Sigmoid colon (tissue), 6 donors: ENCODE measurements at regions not wholly inside any gene's neighbourhood (a gene's known extent, or its start where the extent isn't known, plus 50 kb on each side); places are given as distances from the start of the nearest gene placed in this dataset.

Experiments used
- DNase-seq: peaks from one replicate; pipeline ENCODE4 v3.0.0-alpha.2; 2019
- H3K27ac ChIP-seq, 4 donors: fragments of 200-600 bp; sonication (generic); one replicate each; pipeline ENCODE4 v1.5.1; 2016 to 2019; ENCODE audit warnings: mild to moderate bottlenecking in 1 of 4
- H3K27me3 ChIP-seq, 3 donors: fragments of 200-600 bp; sonication (generic); one replicate each; pipeline ENCODE4 v1.5.1; 2019; ENCODE audit warnings: mild to moderate bottlenecking in 1 of 3
- H3K36me3 ChIP-seq, 4 donors: fragments of 200-600 bp; sonication (generic); one replicate each; pipeline ENCODE4 v1.5.1; 2016 to 2019
- H3K4me1 ChIP-seq, 4 donors: fragments of 200-600 bp; sonication (generic); one replicate each; pipeline ENCODE4 v1.5.1; 2017 to 2019
- H3K4me3 ChIP-seq, 4 donors: fragments of 200-600 bp; sonication (generic); one replicate each; pipeline ENCODE4 v1.5.1; 2017 to 2019; ENCODE audit warnings: mild to moderate bottlenecking in 2 of 4, moderate library complexity in 1 of 4
- H3K9me3 ChIP-seq, 4 donors: fragments of 200-600 bp in 3 of 4; sonication (generic) in 3 of 4; one replicate each; pipeline versions ENCODE4 v1.5.1 to v1.6.1; 2013 to 2019
- CTCF ChIP-seq, 4 experiments: fragments of 450-650 bp in 3 of 4; fragments of 200-600 bp in 1 of 4; IDR thresholded peaks; one replicate each; pipeline ENCODE4 v1.5.1; 2016 to 2019; ENCODE audit warnings: antibody characterized with exemption in 4 of 4, mild to moderate bottlenecking in 3 of 4, moderate library complexity in 2 of 4
- EP300 ChIP-seq, 4 donors: sonication (generic); formaldehyde crosslinking; IDR thresholded peaks; one replicate each; pipeline ENCODE4 v1.6.1; 2017; ENCODE audit warnings: antibody characterized with exemption in 4 of 4
- POLR2A ChIP-seq, 2 donors: fragments of 450-650 bp; IDR thresholded peaks; one replicate each; pipeline ENCODE4 v1.6.1; 2016; ENCODE audit warnings: antibody characterized with exemption in 2 of 2, mild to moderate bottlenecking in 2 of 2, moderate library complexity in 2 of 2
- POLR2AphosphoS5 ChIP-seq, 4 donors: sonication (generic); formaldehyde crosslinking; IDR thresholded peaks; one replicate each; pipeline ENCODE4 v1.6.1; 2017; ENCODE audit warnings: antibody characterized with exemption in 4 of 4
- WGBS, 2 donors: extraction: QIAGEN DNeasy Blood & Tissue Kit; methylation state at CpG; one replicate each; pipeline ENCODE4 v1.1.7; 2013; 5-methylcytosine and 5-hydroxymethylcytosine counted together
- intact Hi-C: fragments of 100-400 bp; cut with DNase I; formaldehyde crosslinking; loops from one replicate; pipeline ENCODE4 v1.15.1; 2023
- donor health status: healthy with polysubstance abuse.
- donor health status: healthy.

- 94 to 96% methylated on average over 2 of the region's 2 CpGs for WGBS, 2 donors
These were observed 209.9 kb upstream of the CDH20 start for GRCh38 chr18:61123309-61123708.

GRCh38 chr18:61127714-61128467, 205.3 kb upstream of the CDH20 start:
- Histone ChIP-seq H3K9me3 (no peaks in the 10 kb centered on the region), H3K4me1 (no peaks in the 10 kb centered on the region), H3K27me3 (no peaks in the 10 kb centered on the region), H3K4me3 (no peak overlapping the region), H3K36me3 (no peaks in the 10 kb centered on the region), H3K27ac (no peak overlapping the region)
- intact Hi-C loops: no loop called here
- TF ChIP-seq POLR2A (IDR thresholded peaks at IDR 0.05): no peak
- TF ChIP-seq CTCF (IDR thresholded peaks at IDR 0.05): no peak
- TF ChIP-seq POLR2AphosphoS5 (IDR thresholded peaks at IDR 0.05): no peak
- TF ChIP-seq EP300 (IDR thresholded peaks at IDR 0.05): no peak
- WGBS, 2 donors: 26 to 51% methylated on average over 6 of the region's 6 CpGs
- no peak for DNase-seq

More at GRCh38 chr18:61123309-61123708, 209.9 kb upstream of the CDH20 start:
- TF ChIP-seq POLR2AphosphoS5 (IDR thresholded peaks at IDR 0.05) (no peak), EP300 (IDR thresholded peaks at IDR 0.05) (no peak), POLR2A (IDR thresholded peaks at IDR 0.05) (no peak), CTCF (IDR thresholded peaks at IDR 0.05) (no peak)
- Histone ChIP-seq H3K9me3 (no peaks in the 10 kb centered on the region), H3K4me3 (no peak overlapping the region), H3K4me1 (no peaks in the 10 kb centered on the region), H3K27ac (no peak overlapping the region), H3K36me3 (no peaks in the 10 kb centered on the region), H3K27me3 (no peaks in the 10 kb centered on the region)
- DNase-seq: no peak
- intact Hi-C loops: no loop called here

GRCh38 chr18:61129001-61129400, 204.2 kb upstream of the CDH20 start:
- TF ChIP-seq POLR2AphosphoS5 (IDR thresholded peaks at IDR 0.05) (no peak), CTCF (IDR thresholded peaks at IDR 0.05) (no peak), POLR2A (IDR thresholded peaks at IDR 0.05) (no peak)
- intact Hi-C loops: no loop called here

GRCh38 chr18:61132031-61132430, 201.2 kb upstream of the CDH20 start:
- no peak overlapping the region for H3K4me3 ChIP-seq
- no peaks in the 10 kb centered on the region for H3K9me3 ChIP-seq
- H3K27me3 ChIP-seq: no peaks in the 10 kb centered on the region
- no peak overlapping the region for H3K27ac ChIP-seq
- H3K36me3 ChIP-seq: no peaks in the 10 kb centered on the region
- no peaks in the 10 kb centered on the region for H3K4me1 ChIP-seq
- intact Hi-C loops: no loop called here
- TF ChIP-seq POLR2AphosphoS5 (IDR thresholded peaks at IDR 0.05) (no peak), CTCF (IDR thresholded peaks at IDR 0.05) (no peak), POLR2A (IDR thresholded peaks at IDR 0.05) (no peak), EP300 (IDR thresholded peaks at IDR 0.05) (no peak)
- no peak for DNase-seq
- WGBS, 2 donors: 77% methylated on average over 2 of the region's 2 CpGs

More at GRCh38 chr18:61129001-61129400, 204.2 kb upstream of the CDH20 start:
- no peak for DNase-seq
- Histone ChIP-seq H3K27ac (no peak overlapping the region), H3K9me3 (no peaks in the 10 kb centered on the region), H3K27me3 (no peaks in the 10 kb centered on the region), H3K36me3 (no peaks in the 10 kb centered on the region), H3K4me1 (no peaks in the 10 kb centered on the region), H3K4me3 (no peak overlapping the region)

GRCh38 chr18:61133783-61134182, 199.4 kb upstream of the CDH20 start:
- H3K27me3 ChIP-seq: no peaks in the 10 kb centered on the region
- H3K4me1 ChIP-seq: no peaks in the 10 kb centered on the region
- no peaks in the 10 kb centered on the region for H3K9me3 ChIP-seq
- no peak for DNase-seq
- 58 to 62% methylated on average over 2 of the region's 2 CpGs for WGBS, 2 donors
- no peak overlapping the region for H3K27ac ChIP-seq
- H3K4me3 ChIP-seq: no peak overlapping the region
- H3K36me3 ChIP-seq: no peaks in the 10 kb centered on the region
- TF ChIP-seq CTCF (IDR thresholded peaks at IDR 0.05) (no peak), POLR2A (IDR thresholded peaks at IDR 0.05) (no peak), POLR2AphosphoS5 (IDR thresholded peaks at IDR 0.05) (no peak), EP300 (IDR thresholded peaks at IDR 0.05) (no peak)
- intact Hi-C loops: no loop called here
